Caki2 (cell line): ENCODE measurements at regions not wholly inside any gene's neighbourhood (a gene's known extent, or its start where the extent isn't known, plus 50 kb on each side); places are given as distances from the start of the nearest gene placed in this dataset.
"Not testable (repeated sequence)": the region's sequence is repeated elsewhere in the genome, so short reads cannot be mapped to it uniquely, and the experiment has no call there.

Experiments
- DNase-seq: peaks from one replicate; pipeline ENCODE4 v3.0.0-alpha.2; 2015; ENCODE audit warnings: low read depth
- in situ Hi-C: cut with HindIII; loops from 2 replicates; pipeline ENCODE4 v1.10.0; 2016; ENCODE audit warnings: low sequenced_read_pairs, low pct_unique_long_range_greater_than_20kb, mixed read lengths

DNA sequence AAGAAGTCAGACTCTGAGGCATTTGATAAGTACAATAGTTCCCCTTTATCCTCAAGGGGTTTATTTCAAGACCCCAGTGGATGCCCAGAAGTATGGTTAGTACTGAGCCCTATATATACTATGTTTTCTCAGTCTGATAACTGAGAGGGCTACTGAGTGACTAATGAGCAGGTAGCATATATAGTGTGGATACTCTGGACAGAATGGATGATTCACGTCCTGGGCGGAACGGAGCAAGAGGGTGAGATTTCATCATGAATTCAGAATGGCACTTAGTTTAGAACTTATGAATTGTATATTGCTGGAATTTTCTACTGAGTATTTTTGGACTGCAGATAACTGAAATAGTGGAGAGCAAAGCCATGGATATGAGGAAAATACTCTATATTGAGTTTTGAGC lies 457.6 kb downstream of the PLK2 start:
- DNase-seq = no peak
- in situ Hi-C loops = no loop called here

DNA sequence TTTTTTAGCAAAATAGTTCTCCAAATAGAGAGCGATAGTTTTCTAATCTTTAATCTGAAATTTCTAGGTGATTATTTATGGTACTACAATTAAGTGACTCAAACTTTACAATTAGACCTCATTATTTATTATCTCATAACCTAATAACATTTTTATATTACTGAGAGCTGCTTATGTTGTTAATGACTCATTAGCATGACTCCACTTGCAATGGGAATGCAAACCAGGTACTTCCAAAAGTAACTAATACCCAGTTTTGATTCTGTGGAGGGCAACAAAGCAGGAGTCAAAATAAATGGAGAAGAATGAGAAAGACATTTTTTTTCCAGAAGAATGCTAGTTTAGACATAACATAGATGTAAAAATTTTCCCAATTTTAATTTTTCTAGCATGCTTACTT lies 466.0 kb downstream of the PLK2 start:
- in situ Hi-C loops = no loop called here
- no peak for DNase-seq

GRCh38 chr5:57989378-57989777 lies 470.5 kb downstream of the PLK2 start:
- DNase-seq = no peak

GRCh38 chr5:57988813-57989212 lies 471.1 kb downstream of the PLK2 start:
- in situ Hi-C loops = no loop called here
- DNase-seq = no peak

More at GRCh38 chr5:57989378-57989777, 470.5 kb downstream of the PLK2 start:
- in situ Hi-C loops = no loop called here

GRCh38 chr5:57987552-57987951 lies 472.3 kb downstream of the PLK2 start:
- no peak for DNase-seq
- in situ Hi-C loops = no loop called here

DNA sequence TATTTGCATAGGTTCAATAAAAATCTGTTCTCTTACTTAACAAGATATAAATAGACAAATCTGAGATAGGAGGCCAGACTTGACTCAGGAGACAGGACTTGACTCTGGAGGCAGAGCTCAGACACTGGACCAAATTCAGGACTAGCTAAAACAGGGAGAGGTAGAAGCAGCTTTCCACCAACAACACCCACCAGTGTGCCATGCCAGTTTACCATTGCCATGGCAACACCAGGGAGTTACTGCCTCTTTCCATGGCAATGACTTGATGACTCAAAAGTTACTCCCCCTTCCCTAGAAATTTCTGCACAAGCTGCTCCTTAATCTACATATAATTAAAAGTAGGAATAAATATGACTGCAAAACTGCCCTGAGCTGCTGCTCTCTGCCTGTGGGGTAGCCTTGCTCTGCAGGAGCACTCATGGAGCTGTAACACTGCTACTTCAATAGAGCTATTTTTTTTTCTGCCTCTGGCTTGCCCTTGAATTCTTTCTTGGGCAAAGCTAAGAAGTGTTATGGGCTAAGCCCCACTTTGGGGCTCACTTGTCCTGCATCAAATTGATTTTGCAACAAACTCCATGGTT lies 473.0 kb downstream of the PLK2 start:
- in situ Hi-C loops = no loop called here
- DNase-seq = peak; percentile 14

DNA sequence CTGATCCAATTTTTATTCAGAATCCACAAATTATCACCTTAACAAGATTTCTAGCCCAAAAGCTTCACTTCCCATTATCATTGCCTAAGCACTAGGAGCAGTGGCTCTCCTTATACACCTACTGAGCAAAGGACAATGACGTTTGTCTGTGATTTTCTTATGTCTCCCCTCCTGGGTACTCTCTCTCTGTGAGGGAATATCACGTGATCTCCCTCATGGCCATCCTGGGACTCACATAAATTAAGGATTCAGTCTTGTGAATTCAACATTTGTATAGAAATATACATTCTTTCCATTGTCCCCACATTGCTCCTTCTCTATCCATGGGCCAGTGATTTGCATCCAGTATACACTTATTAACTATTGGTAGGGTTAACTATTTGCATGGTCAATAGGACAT lies 476.5 kb downstream of the PLK2 start:
- in situ Hi-C loops = no loop called here
- no peak for DNase-seq

- DNase-seq = no peak
- in situ Hi-C loops = no loop called here
Observed at GRCh38 chr5:57979671-57980070, 480.2 kb downstream of the PLK2 start.

DNA sequence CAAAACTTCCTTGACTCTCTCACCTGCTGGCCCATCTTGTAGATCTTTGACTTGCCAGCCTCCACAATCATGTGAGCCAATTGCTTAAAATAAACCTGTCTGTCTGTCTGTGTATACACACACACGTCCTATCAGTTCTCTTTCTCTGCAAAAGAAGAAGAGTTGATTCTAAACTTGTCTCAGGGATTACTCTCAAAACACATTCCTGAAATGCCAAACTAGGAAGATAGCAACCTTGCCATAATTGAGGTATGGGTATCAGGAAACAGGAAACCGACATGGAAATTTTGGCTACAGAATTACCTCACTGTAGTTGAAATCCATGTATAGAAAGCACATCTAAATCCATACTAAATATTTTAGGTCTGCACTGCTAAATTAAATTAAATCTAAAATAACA lies 483.4 kb downstream of the PLK2 start:
- in situ Hi-C loops = no loop called here
- no peak for DNase-seq

DNA sequence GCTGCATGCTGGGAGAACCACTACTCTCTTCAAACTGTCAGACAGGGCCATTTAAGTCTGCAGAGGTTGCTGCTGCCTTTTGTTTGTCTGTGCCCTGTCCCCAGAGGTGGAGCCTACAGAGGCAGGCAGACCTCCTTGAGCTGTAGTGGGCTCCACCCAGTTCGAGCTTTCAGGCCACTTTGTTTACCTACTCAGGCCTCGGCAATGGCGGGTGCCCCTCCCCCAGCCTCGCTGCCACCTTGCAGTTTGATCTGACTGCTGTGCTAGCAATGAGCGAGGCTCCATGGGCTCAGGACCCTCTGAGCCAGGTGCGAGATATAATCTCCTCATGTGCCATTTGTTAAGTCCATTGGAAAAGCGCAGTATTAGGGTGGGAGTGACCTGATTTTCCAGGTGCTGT lies 487.8 kb downstream of the PLK2 start:
- in situ Hi-C loops, DNase-seq: not testable (repeated sequence)

GRCh38 chr5:57960569-57960968 lies 478.0 kb upstream of the ACTBL2 start:
- DNase-seq = no peak
- in situ Hi-C loops = no loop called here

DNA sequence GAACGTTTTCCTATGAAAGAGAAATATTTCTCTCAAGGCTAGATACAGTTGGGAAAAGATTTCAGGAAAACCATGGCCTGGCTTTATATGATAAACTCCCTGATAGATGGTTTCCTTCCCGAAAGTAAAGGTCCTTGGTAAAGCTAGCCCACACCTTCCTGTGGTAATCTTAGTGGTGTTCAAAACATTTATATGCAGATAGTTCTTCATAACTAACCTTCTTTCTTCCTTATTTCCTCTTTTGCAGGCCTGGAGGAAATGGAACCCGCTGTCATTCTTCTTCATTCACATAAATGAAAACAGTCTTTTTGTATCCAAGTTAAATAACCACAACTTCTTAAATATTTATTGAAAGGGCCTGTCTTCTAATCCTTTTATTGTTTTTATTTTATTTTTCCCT lies 474.0 kb upstream of the ACTBL2 start:
- no peak for DNase-seq
- in situ Hi-C loops = no loop called here

- DNase-seq = no peak
- in situ Hi-C loops = no loop called here
Observed at GRCh38 chr5:57955511-57955910, 472.9 kb upstream of the ACTBL2 start.

GRCh38 chr5:57953792-57954191 lies 471.2 kb upstream of the ACTBL2 start:
- in situ Hi-C loops = no loop called here
- DNase-seq = no peak

- in situ Hi-C loops = no loop called here
- no peak for DNase-seq
Observed at GRCh38 chr5:57950616-57951228, 468.1 kb upstream of the ACTBL2 start.

- in situ Hi-C loops = no loop called here
Observed at GRCh38 chr5:57948091-57948490, 465.5 kb upstream of the ACTBL2 start.

DNA sequence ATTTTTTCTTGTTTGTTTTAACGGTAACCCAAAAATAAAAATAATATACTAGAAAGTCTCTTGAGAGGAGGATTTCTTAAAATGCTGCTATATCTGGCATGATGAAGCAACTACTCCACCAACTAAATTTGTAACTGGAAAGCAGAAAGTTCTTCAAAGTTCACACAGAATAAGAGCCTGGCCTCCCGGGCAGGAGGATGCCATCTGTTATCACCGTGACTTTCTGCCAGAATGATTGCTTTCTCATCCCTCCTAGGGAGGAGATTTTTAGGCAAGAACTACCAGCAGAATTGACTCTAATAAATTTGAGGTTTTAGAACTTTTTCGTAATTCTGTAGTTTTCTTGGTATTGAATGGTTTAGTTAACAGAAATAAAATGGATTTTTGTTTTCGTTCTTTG lies 464.6 kb upstream of the ACTBL2 start:
- in situ Hi-C loops = no loop called here
- no peak for DNase-seq

More at GRCh38 chr5:57948091-57948490, 465.5 kb upstream of the ACTBL2 start:
- no peak for DNase-seq

DNA sequence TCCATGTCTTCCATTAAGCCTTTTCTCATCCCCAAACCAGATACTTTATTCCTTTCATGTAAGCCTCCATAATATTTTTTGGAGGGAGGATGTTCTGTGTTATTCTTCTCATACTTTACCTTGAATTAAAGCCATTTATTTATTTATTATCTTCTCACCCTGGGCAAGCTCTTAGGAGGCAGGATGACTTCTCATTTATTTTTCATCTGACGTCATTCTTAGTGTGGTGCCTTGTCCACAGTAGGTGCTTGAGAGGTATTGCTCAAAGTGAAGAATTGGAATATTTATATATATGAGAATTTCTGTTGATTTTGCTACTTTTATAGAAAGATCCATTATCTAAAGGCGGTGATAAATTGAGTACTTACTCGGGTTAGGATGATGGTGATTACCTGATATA lies 458.3 kb upstream of the ACTBL2 start:
- DNase-seq = no peak
- in situ Hi-C loops = no loop called here

- no peak for DNase-seq
- in situ Hi-C loops = no loop called here
Observed at GRCh38 chr5:57940236-57940635, 457.6 kb upstream of the ACTBL2 start.

DNA sequence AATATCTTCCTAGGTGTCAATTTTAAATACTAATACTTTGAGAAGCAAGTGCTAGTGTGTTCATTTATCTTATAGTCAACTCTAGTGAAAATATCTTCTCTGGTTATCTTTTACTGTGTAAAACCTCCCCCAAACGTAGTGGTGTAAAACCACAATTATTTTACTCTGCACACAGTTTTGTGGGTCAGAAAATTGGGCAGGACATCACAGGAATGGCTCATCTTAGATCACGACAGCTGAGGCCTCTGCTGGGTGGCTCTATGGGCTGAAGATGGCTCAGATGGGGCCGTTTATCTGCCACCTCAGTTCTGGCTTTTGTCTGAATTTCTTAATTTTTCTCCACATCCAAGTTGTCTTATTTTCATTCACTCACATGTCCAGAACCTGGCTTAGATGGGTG lies 457.2 kb upstream of the ACTBL2 start:
- no peak for DNase-seq
- in situ Hi-C loops = no loop called here
